PC-3 (cell line): ENCODE measurements at regions not wholly inside any gene's neighbourhood (a gene's known extent, or its start where the extent isn't known, plus 50 kb on each side); places are given as distances from the start of the nearest gene placed in this dataset.

Experiments
- EZH2phosphoT487 ChIP-seq: fragments of 300-600 bp; sonication (generic); IDR thresholded peaks from 2 replicates; pipeline ENCODE4 v1.6.1; 2018; ENCODE audit warnings: mild to moderate bottlenecking, antibody characterized with exemption, low read length, borderline replicate concordance
- TF ChIP-seq, protein P1 (sequence below): fragments of 300-600 bp; sonication (generic); conservative IDR thresholded peaks from 2 replicates; pipeline ENCODE4 v1.5.1; 2017; ENCODE audit warnings: antibody characterized with exemption, low read depth, mild to moderate bottlenecking, low read length

DNA sequence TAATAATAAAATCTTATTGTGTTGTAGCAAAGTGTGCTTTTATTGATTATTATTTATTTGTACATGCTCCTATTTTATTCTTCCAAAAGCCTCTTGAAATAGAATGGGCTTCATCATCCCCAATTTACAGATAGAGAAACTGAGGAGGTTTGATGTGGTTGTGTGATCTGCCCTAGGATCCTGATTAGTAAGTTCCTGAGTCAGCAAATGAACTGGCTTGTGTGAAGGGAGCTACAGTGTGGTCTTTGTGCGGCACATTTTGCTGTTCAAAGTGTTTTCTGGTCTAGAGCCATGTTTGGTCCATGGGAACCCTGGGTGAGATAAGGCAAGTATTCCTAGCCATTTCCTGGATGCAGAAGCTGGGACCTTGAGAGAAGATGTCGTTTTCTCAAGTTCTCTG lies 326.9 kb downstream of the MEIS1 start:
- TF ChIP-seq, protein P1, sequence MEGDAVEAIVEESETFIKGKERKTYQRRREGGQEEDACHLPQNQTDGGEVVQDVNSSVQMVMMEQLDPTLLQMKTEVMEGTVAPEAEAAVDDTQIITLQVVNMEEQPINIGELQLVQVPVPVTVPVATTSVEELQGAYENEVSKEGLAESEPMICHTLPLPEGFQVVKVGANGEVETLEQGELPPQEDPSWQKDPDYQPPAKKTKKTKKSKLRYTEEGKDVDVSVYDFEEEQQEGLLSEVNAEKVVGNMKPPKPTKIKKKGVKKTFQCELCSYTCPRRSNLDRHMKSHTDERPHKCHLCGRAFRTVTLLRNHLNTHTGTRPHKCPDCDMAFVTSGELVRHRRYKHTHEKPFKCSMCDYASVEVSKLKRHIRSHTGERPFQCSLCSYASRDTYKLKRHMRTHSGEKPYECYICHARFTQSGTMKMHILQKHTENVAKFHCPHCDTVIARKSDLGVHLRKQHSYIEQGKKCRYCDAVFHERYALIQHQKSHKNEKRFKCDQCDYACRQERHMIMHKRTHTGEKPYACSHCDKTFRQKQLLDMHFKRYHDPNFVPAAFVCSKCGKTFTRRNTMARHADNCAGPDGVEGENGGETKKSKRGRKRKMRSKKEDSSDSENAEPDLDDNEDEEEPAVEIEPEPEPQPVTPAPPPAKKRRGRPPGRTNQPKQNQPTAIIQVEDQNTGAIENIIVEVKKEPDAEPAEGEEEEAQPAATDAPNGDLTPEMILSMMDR, result no peak
- TF ChIP-seq EZH2phosphoT487, result no peak
